HFFc6 (cell line): ENCODE measurements at regions not wholly inside any gene's neighbourhood (a gene's known extent, or its start where the extent isn't known, plus 50 kb on each side); places are given as distances from the start of the nearest gene placed in this dataset.

Experiments used
- DNase-seq: peaks from one replicate; pipeline ENCODE4 v3.0.0-alpha.2; 2018
- H3K27ac Mint-ChIP-seq: 2 replicates; pipeline ENCODE4 v1.8.0; 2020; ENCODE audit warnings: mild to moderate bottlenecking, mixed read lengths
- H3K27me3 Mint-ChIP-seq: 2 replicates; pipeline ENCODE4 v1.8.0; 2021; ENCODE audit warnings: mild to moderate bottlenecking, moderate library complexity, mixed read lengths; ENCODE audit not compliant: insufficient read depth
- H3K36me3 Mint-ChIP-seq: 2 replicates; pipeline ENCODE4 v1.8.0; 2021; ENCODE audit warnings: low read depth, mixed read lengths
- H3K4me1 Mint-ChIP-seq: 2 replicates; pipeline ENCODE4 v1.8.0; 2020; ENCODE audit warnings: low read depth, mixed read lengths
- H3K4me3 Mint-ChIP-seq: 2 replicates; pipeline ENCODE4 v1.8.0; 2020; ENCODE audit warnings: mild to moderate bottlenecking, moderate library complexity, mixed read lengths
- H3K9me3 Mint-ChIP-seq: 2 replicates; pipeline ENCODE4 v1.8.0; 2020; ENCODE audit warnings: mild to moderate bottlenecking, mixed read lengths
- TF ChIP-seq, protein P1 (sequence below): fragments of 200-600 bp; sonication (generic); IDR thresholded peaks from 2 replicates; pipeline ENCODE4 v1.5.0; 2021; ENCODE audit warnings: antibody characterized with exemption, mild to moderate bottlenecking

DNA sequence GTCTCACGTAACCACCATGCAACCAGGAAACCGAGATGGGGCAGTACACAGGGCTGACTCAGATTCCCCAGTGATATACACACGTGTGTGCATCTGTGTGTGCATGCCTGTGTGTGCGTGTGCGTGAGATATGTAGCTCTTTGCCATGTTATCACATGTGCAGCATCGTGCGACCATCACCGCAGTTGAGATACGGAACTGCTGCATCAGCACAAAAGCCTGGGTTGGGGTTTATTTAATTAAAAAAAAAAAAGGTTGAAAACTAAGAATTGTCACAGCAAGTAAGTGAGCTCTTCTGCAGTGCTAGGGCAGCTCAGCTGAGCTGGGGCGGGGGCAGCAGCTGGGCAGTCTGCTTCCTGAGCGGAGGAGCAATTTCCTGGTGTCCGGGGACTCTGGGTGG lies 152.5 kb downstream of the RBFOX3 start:
- H3K4me1 Mint-ChIP-seq = no peaks in the 10 kb centered on the region; the same call in 1 of the 2 replicates
- no peak for DNase-seq
- H3K27ac Mint-ChIP-seq = no peak overlapping the region
- peaks cover 9% of the 10 kb centered on the region for H3K27me3 Mint-ChIP-seq
- H3K9me3 Mint-ChIP-seq = peaks cover 69% of the 10 kb centered on the region
- no peak overlapping the region for H3K4me3 Mint-ChIP-seq
- TF ChIP-seq, protein P1, sequence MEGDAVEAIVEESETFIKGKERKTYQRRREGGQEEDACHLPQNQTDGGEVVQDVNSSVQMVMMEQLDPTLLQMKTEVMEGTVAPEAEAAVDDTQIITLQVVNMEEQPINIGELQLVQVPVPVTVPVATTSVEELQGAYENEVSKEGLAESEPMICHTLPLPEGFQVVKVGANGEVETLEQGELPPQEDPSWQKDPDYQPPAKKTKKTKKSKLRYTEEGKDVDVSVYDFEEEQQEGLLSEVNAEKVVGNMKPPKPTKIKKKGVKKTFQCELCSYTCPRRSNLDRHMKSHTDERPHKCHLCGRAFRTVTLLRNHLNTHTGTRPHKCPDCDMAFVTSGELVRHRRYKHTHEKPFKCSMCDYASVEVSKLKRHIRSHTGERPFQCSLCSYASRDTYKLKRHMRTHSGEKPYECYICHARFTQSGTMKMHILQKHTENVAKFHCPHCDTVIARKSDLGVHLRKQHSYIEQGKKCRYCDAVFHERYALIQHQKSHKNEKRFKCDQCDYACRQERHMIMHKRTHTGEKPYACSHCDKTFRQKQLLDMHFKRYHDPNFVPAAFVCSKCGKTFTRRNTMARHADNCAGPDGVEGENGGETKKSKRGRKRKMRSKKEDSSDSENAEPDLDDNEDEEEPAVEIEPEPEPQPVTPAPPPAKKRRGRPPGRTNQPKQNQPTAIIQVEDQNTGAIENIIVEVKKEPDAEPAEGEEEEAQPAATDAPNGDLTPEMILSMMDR = no peak
- 0 out of 2 replicates have a peak, but pooled peaks cover 5% of the 10 kb centered on the region for H3K36me3 Mint-ChIP-seq

DNA sequence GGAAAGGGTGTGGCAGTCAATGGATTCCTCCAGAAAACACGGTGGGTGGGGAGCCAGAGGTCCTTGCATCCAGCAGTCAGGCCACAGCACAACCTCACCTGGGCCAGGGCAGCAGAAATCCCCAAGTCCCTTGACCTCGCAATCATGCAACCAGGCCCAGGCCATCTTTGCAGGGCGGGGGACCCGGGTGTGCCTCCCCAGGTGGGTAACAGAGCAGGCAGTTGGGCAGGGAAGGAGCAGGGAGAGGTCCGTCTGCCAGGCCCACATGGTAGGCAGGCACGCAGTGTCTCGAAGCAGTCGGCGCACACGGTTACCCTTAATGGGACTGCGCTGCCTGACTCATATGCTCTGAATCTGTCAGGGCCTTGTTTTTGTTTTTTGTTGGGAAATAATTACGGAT lies 153.0 kb downstream of the RBFOX3 start:
- H3K36me3 Mint-ChIP-seq = 0 out of 2 replicates have a peak, but pooled peaks cover 5% of the 10 kb centered on the region
- TF ChIP-seq, protein P1 = no peak
- no peaks in the 10 kb centered on the region; the same call in 1 of the 2 replicates for H3K4me1 Mint-ChIP-seq
- H3K27me3 Mint-ChIP-seq = peaks cover 9% of the 10 kb centered on the region
- no peak overlapping the region for H3K4me3 Mint-ChIP-seq
- peaks cover 74% of the 10 kb centered on the region for H3K9me3 Mint-ChIP-seq
- H3K27ac Mint-ChIP-seq = no peak overlapping the region
- no peak for DNase-seq

DNA sequence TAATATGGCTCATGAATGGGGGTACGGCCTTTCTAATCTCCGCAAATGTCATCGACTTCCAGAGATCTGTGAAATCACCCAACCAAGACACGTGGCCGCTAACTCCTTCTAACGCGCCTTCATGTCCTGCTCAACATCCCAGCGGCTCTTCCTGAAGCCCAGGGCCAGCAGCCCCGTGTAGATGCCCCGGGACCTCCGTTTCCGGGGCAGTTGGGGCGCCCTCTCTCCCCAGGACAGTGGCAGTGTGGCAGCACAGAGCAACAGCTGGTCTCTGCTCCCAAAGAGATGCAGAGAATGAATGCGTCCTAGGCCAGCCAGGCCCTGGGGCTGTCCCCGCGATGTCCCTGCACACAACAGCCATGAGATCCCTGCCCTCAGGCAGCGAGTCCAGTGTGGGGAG lies 153.5 kb downstream of the RBFOX3 start:
- no peaks in the 10 kb centered on the region; the same call in 1 of the 2 replicates for H3K4me1 Mint-ChIP-seq
- H3K27me3 Mint-ChIP-seq = peaks cover 10% of the 10 kb centered on the region

DNA sequence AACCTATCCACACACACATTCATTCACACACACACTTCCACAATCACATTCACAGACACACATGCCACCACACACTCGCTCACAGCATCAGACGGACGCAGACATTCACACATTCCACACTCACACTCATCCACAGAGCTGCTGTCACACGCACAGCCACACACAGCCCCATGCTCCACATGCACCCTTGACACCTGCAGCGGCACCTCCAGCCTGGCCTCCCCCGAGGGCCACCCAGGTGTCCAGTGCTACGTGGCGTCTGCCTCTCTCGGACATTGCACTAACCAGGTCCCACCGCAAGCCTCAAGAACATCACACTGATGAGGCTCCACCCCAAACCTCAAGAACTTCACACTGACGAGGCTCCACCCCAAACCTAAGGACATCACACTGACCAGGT lies 155.2 kb downstream of the RBFOX3 start:
- Mint-ChIP-seq H3K36me3 (no peaks in the 10 kb centered on the region), H3K4me1 (no peaks in the 10 kb centered on the region; the same call in 1 of the 2 replicates), H3K27ac (no peak overlapping the region), H3K27me3 (peaks cover 9% of the 10 kb centered on the region), H3K4me3 (no peak overlapping the region), H3K9me3 (peaks cover 60% of the 10 kb centered on the region)
- TF ChIP-seq, protein P1 = no peak
- DNase-seq = no peak

More for the DNA sequence above, 153.5 kb downstream of the RBFOX3 start:
- TF ChIP-seq, protein P1 = no peak
- peaks cover 70% of the 10 kb centered on the region for H3K9me3 Mint-ChIP-seq
- DNase-seq = no peak
- H3K36me3 Mint-ChIP-seq = 0 out of 2 replicates have a peak, but pooled peaks cover 2% of the 10 kb centered on the region
- H3K27ac Mint-ChIP-seq = no peak overlapping the region
- no peak overlapping the region for H3K4me3 Mint-ChIP-seq

DNA sequence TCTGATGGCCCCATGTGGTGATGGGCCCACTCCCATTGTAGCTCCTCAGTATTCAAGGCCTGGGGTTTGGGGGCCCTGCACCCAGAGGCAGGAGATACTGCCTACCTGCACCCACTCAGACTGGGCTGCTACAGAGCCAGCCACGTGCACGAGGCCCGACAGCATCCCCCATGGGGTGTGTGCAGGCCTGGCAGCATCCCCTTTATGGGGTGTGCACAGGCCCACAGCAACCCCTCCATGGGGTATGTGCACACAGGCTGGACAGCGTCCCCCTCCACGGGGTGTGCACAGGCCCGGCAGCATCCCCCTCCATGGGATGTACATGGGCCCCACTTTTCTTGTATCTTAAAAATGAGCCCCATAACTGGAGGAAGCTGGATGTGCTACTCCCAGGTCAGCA lies 156.0 kb downstream of the RBFOX3 start:
- H3K4me3 Mint-ChIP-seq = no peak overlapping the region
- H3K27ac Mint-ChIP-seq = no peak overlapping the region
- no peaks in the 10 kb centered on the region for H3K36me3 Mint-ChIP-seq
- TF ChIP-seq, protein P1 = no peak
- no peaks in the 10 kb centered on the region for H3K4me1 Mint-ChIP-seq
- peaks cover 9% of the 10 kb centered on the region for H3K27me3 Mint-ChIP-seq
- peaks cover 58% of the 10 kb centered on the region for H3K9me3 Mint-ChIP-seq
- DNase-seq = no peak

DNA sequence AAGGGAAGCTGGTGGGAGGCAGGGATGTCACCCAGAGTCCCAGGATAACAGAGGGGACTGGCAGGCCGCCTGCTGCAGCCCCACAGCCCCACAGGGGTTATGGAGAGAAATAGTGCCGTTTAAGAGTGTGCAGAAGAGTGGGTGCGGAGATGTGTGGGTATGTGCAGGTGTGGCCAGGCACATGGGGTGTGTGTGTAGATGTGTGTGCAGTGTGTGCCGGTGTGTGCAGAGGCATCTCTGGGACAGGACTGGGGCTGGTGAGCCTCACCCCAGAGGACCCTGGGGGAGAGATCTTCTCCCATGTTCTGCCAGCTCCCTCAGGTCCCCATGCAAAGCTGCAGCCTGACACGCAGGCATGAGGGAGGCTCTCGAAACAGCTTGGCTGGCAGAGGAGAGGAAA lies 157.4 kb downstream of the RBFOX3 start:
- Mint-ChIP-seq H3K27me3 (peaks cover 6% of the 10 kb centered on the region), H3K36me3 (no peaks in the 10 kb centered on the region), H3K9me3 (peaks cover 67% of the 10 kb centered on the region), H3K27ac (no peak overlapping the region), H3K4me1 (no peaks in the 10 kb centered on the region), H3K4me3 (no peak overlapping the region)
- TF ChIP-seq, protein P1 = no peak
- DNase-seq = no peak
